ENCODE measurements at regions not wholly inside any gene's neighbourhood (a gene's known extent, or its start where the extent isn't known, plus 50 kb on each side); places are given as distances from the start of the nearest gene placed in this dataset.
"Not testable (repeated sequence)": the region's sequence is repeated elsewhere in the genome, so short reads cannot be mapped to it uniquely, and the experiment has no call there.

GRCh38 chr20:1741309-1742048 is 83.9 kb upstream of the SIRPG start:
- Histone ChIP-seq H3K27me3 (ENCODE audit: low read depth, low read length) (no peaks in the 10 kb centered on the region), H3K4me1 (ENCODE audit: control insufficient read depth in 1 of 2, insufficient read depth in 2 of 2, low read length in 2 of 2) (no peaks in the 10 kb centered on the region)

GRCh38 chr20:1737134-1737533 is 79.6 kb upstream of the SIRPG start:
- Histone ChIP-seq H3K36me3 (ENCODE audit: control insufficient read depth in 1 of 2, insufficient read depth in 2 of 2, low read length in 2 of 2) (no peaks in the 10 kb centered on the region), H3K4me3 (ENCODE audit: low read depth in 1 of 2, low read length in 2 of 2) (no peak overlapping the region), H3K27me3 (ENCODE audit: low read depth, low read length) (no peaks in the 10 kb centered on the region), H3K9me3 (ENCODE audit: control insufficient read depth in 1 of 2, low read length in 2 of 2) (no peaks in the 10 kb centered on the region), H3K27ac (ENCODE audit: low read length) (no peak overlapping the region), H3K4me1 (ENCODE audit: control insufficient read depth in 1 of 2, insufficient read depth in 2 of 2, low read length in 2 of 2) (no peaks in the 10 kb centered on the region)

More at GRCh38 chr20:1741309-1742048, 83.9 kb upstream of the SIRPG start:
- H3K36me3 ChIP-seq (ENCODE audit: control insufficient read depth in 1 of 2, insufficient read depth in 2 of 2, low read length in 2 of 2), result no peaks in the 10 kb centered on the region
- H3K4me3 ChIP-seq (ENCODE audit: low read depth in 1 of 2, low read length in 2 of 2), result no peak overlapping the region
- H3K9me3 ChIP-seq (ENCODE audit: control insufficient read depth in 1 of 2, low read length in 2 of 2), result no peaks in the 10 kb centered on the region
- no peak overlapping the region for H3K27ac ChIP-seq (ENCODE audit: low read length)

GRCh38 chr20:1735417-1736089 is 78.0 kb upstream of the SIRPG start:
- Histone ChIP-seq H3K4me1 (ENCODE audit: control insufficient read depth in 1 of 2, insufficient read depth in 2 of 2, low read length in 2 of 2) (no peaks in the 10 kb centered on the region), H3K36me3 (ENCODE audit: control insufficient read depth in 1 of 2, insufficient read depth in 2 of 2, low read length in 2 of 2) (no peaks in the 10 kb centered on the region), H3K27ac (ENCODE audit: low read length) (no peak overlapping the region), H3K9me3 (ENCODE audit: control insufficient read depth in 1 of 2, low read length in 2 of 2) (no peaks in the 10 kb centered on the region), H3K27me3 (ENCODE audit: low read depth, low read length) (no peaks in the 10 kb centered on the region), H3K4me3 (ENCODE audit: low read depth in 1 of 2, low read length in 2 of 2) (no peak overlapping the region)

DNA sequence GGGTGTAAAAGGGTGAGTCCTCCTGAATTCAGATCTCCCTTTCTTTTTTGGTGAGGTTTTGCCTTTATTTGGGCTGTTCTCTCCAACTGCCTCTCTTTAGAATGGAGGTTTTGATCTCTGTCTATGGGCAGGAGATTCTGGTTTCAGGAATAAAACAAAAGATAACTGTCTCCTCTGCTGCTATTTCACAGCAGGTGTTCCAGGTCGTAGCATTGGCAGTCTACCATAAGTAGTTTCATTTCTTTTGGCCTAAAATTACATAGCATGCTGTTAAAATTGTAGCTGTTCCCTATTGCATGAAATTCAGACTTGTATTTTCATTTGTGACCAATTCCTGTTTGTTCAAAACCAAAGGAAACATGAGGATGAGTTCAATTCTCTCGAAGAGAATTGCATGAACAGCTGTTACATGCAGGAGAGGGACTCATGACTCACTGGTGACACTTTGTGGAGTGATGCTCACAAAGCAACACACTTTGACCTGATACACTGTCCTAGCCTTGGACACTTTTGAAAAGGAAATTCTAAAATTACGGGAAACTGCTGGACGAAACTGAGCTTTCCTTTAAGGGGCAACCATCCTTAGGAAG is 76.8 kb upstream of the SIRPG start:
- Histone ChIP-seq H3K27me3 (ENCODE audit: low read depth, low read length) (no peaks in the 10 kb centered on the region), H3K36me3 (ENCODE audit: control insufficient read depth in 1 of 2, insufficient read depth in 2 of 2, low read length in 2 of 2) (no peaks in the 10 kb centered on the region), H3K9me3 (ENCODE audit: control insufficient read depth in 1 of 2, low read length in 2 of 2) (no peaks in the 10 kb centered on the region), H3K4me3 (ENCODE audit: low read depth in 1 of 2, low read length in 2 of 2) (no peak overlapping the region), H3K27ac (ENCODE audit: low read length) (no peak overlapping the region), H3K4me1 (ENCODE audit: control insufficient read depth in 1 of 2, insufficient read depth in 2 of 2, low read length in 2 of 2) (no peaks in the 10 kb centered on the region)

DNA sequence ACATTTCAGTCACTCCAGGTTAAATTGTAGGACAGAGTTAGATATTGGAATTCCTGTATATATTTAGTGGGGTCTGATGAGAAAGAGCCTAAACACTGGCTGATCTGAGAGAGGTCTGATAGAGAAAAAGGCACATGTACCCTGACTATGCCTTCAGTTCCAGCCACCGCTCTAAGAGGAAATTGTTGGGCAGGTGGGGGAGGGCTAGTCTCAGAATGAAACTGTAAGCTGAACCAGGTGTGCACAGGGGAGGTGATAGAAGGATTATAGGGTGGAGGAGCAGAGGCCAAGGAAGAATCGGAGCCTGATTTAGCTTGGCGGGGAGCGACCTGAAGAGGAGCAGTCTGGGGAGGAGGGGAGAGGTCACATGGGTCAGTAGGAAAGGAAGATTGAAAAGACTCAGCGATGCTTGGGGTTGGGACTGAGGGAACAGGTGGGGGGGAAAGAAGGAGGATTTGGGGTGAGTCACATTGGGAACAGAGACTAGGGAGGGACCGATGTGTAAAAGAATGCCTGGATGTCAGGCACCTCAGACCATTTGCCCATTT is 74.3 kb upstream of the SIRPG start:
- H3K27ac ChIP-seq (ENCODE audit: low read length); H3K4me1 ChIP-seq (ENCODE audit: control insufficient read depth in 1 of 2, insufficient read depth in 2 of 2, low read length in 2 of 2); H3K9me3 ChIP-seq (ENCODE audit: control insufficient read depth in 1 of 2, low read length in 2 of 2); H3K36me3 ChIP-seq (ENCODE audit: control insufficient read depth in 1 of 2, insufficient read depth in 2 of 2, low read length in 2 of 2); H3K4me3 ChIP-seq (ENCODE audit: low read depth in 1 of 2, low read length in 2 of 2); H3K27me3 ChIP-seq (ENCODE audit: low read depth, low read length): not testable (repeated sequence)

DNA sequence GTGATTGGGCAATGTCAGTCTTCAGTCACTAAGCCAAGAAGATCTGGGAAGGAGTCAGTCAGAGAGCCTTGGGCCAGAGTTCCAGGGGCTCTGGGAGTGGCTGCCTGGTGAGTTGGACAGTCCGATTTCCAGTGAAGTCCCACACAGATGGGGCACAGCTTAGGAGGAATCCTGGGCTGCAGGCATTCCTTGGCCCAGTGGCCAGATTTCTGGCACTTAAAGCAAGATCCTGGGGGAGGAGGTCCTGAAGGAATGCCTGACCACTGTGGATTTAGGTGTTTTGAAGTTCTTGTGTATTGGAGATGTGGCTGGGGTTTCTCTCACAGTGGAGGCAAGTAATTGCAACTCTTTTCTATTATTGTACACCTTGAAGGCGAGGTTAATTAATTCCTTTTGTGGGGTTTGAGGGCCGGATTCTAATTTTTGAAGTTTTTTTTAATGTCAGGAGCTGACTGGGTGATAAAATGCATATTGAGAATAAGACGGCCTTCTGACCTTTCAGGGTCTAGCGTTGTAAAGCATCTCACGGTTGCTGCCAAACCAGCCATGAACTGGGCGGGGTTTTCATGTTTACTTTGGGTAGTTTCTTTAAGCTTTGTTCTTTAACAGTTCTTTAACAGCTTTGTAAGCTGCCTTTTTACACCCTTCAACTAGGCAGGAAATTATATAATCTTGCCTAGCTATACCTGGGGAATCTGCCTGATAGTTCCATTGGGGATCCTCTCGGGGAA is 73.6 kb upstream of the SIRPG start:
- not testable (repeated sequence) for H3K27me3 ChIP-seq (ENCODE audit: low read depth, low read length); H3K27ac ChIP-seq (ENCODE audit: low read length); H3K4me3 ChIP-seq (ENCODE audit: low read depth in 1 of 2, low read length in 2 of 2); H3K4me1 ChIP-seq (ENCODE audit: control insufficient read depth in 1 of 2, insufficient read depth in 2 of 2, low read length in 2 of 2); H3K36me3 ChIP-seq (ENCODE audit: control insufficient read depth in 1 of 2, insufficient read depth in 2 of 2, low read length in 2 of 2); H3K9me3 ChIP-seq (ENCODE audit: control insufficient read depth in 1 of 2, low read length in 2 of 2)

GRCh38 chr20:1727303-1727702 is 69.7 kb upstream of the SIRPG start:
- not testable (repeated sequence) for H3K27me3 ChIP-seq (ENCODE audit: low read depth, low read length); H3K4me1 ChIP-seq (ENCODE audit: control insufficient read depth in 1 of 2, insufficient read depth in 2 of 2, low read length in 2 of 2); H3K9me3 ChIP-seq (ENCODE audit: control insufficient read depth in 1 of 2, low read length in 2 of 2); H3K36me3 ChIP-seq (ENCODE audit: control insufficient read depth in 1 of 2, insufficient read depth in 2 of 2, low read length in 2 of 2); H3K27ac ChIP-seq (ENCODE audit: low read length); H3K4me3 ChIP-seq (ENCODE audit: low read depth in 1 of 2, low read length in 2 of 2)

- no peaks in the 10 kb centered on the region for H3K27me3 ChIP-seq (ENCODE audit: low read depth, low read length)
- H3K4me3 ChIP-seq (ENCODE audit: low read depth in 1 of 2, low read length in 2 of 2), result no peak overlapping the region
These were observed 67.3 kb upstream of the SIRPG start for GRCh38 chr20:1724901-1725300.

DNA sequence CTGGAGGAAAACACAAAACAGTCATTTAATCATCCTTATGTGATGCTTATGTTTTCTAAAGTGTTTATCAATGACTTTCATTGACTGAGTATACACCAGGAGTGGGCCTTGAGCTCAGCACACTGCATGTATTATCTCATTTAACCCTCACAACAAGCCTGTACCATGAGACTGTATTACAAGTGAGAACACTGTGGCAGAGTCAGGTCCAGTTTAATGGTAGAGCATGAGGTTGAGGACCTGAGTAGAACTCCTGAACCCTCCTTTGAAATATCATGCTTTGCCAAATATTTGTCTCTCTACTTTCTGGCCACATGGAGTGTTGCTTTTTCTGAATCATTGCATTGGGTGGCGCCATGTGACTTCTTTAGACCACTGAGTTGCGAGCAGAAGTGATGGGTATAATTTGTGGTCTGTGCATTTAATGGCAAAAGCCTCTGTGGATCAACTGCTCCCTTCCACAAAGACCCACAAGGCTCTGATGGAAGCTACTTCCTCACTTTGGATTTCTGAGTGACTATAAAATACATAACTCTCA is 65.0 kb upstream of the SIRPG start:
- Histone ChIP-seq H3K27me3 (ENCODE audit: low read depth, low read length) (no peaks in the 10 kb centered on the region), H3K9me3 (ENCODE audit: control insufficient read depth in 1 of 2, low read length in 2 of 2) (no peaks in the 10 kb centered on the region), H3K36me3 (ENCODE audit: control insufficient read depth in 1 of 2, insufficient read depth in 2 of 2, low read length in 2 of 2) (no peaks in the 10 kb centered on the region), H3K27ac (ENCODE audit: low read length) (no peak overlapping the region), H3K4me3 (ENCODE audit: low read depth in 1 of 2, low read length in 2 of 2) (no peak overlapping the region), H3K4me1 (ENCODE audit: control insufficient read depth in 1 of 2, insufficient read depth in 2 of 2, low read length in 2 of 2) (no peaks in the 10 kb centered on the region)

More at GRCh38 chr20:1724901-1725300, 67.3 kb upstream of the SIRPG start:
- no peaks in the 10 kb centered on the region for H3K36me3 ChIP-seq (ENCODE audit: control insufficient read depth in 1 of 2, insufficient read depth in 2 of 2, low read length in 2 of 2)
- no peaks in the 10 kb centered on the region for H3K4me1 ChIP-seq (ENCODE audit: control insufficient read depth in 1 of 2, insufficient read depth in 2 of 2, low read length in 2 of 2)
- no peak overlapping the region for H3K27ac ChIP-seq (ENCODE audit: low read length)
- no peaks in the 10 kb centered on the region for H3K9me3 ChIP-seq (ENCODE audit: control insufficient read depth in 1 of 2, low read length in 2 of 2)

DNA sequence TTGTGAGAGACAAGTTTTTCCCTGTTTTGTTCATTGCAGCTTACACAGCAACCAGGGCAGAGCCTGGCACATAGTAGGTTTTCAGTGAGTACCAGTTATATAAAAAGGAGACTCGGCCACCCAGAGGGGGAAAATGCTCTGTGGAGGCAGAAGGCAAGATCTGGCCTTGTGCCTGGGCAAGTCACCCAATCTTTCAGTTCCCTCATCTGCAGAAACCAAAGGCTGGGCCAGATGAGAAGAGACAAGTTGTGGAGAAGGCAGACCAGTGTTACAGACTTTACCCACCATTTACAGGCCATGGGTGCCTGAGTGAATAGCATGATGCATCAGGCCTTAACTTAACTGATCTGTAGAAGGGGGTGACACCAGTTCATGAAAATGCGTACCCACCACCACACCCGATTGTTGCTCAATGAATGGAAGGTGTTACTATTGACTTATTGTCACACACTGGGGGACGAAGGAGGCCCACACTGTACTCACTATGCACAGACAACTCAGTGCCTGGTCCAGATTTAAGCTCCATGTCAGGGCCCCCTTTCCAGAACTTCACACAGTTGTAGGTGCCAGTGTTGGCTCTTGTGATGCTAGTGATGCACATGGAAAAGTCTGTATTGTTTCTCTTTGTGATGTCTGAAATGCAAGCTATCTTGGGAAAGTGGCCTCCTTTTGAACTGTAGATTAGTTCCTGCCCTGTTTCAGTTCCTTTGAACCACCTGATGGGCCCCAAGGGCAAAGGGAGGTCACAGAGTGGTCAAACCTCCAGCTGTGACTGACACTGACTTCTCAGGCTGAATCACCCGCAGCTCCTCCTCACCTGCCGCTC is 64.3 kb upstream of the SIRPG start:
- Histone ChIP-seq H3K4me1 (ENCODE audit: control insufficient read depth in 1 of 2, insufficient read depth in 2 of 2, low read length in 2 of 2) (no peaks in the 10 kb centered on the region), H3K9me3 (ENCODE audit: control insufficient read depth in 1 of 2, low read length in 2 of 2) (no peaks in the 10 kb centered on the region), H3K36me3 (ENCODE audit: control insufficient read depth in 1 of 2, insufficient read depth in 2 of 2, low read length in 2 of 2) (no peaks in the 10 kb centered on the region), H3K27me3 (ENCODE audit: low read depth, low read length) (no peaks in the 10 kb centered on the region), H3K27ac (ENCODE audit: low read length) (no peak overlapping the region), H3K4me3 (ENCODE audit: low read depth in 1 of 2, low read length in 2 of 2) (no peak overlapping the region)
